Caco-2 (cell line): ENCODE measurements at regions not wholly inside any gene's neighbourhood (a gene's known extent, or its start where the extent isn't known, plus 50 kb on each side); places are given as distances from the start of the nearest gene placed in this dataset.

Experiments
- BruUV-seq: library from RNA; stranded (reverse); fragments of 400-500 nt; replicated peaks from 2 replicates; lab custom pipeline; 2021; lab: Mats Ljungman, UMichigan
- CTCF ChIA-PET: fragments of 300-600 bp; sonication (Branson Sonifier 250); formaldehyde crosslinking; loops from one replicate; lab custom pipeline; 2022; ENCODE audit warnings: antibody characterized with exemption; lab: Charles Lee
- POLR2A ChIA-PET: fragments of 300-600 bp; sonication (Branson Sonifier 250); formaldehyde crosslinking; loops from one replicate; lab custom pipeline; 2022; ENCODE audit warnings: antibody characterized with exemption; lab: Charles Lee
- DNase-seq, 2 experiments: peaks; one replicate each; pipeline versions ENCODE4 v3.0.0 to v3.0.0-alpha.2; 2020 to 2022
- H3K27me3 ChIP-seq: replicated peaks from 2 replicates; pipeline ENCODE4 v1.6.0; 2011; ENCODE audit warnings: low read length; ENCODE audit not compliant: control insufficient read depth, insufficient read depth
- H3K36me3 ChIP-seq: 2 replicates; pipeline ENCODE4 v1.5.1; 2011; ENCODE audit warnings: low read length; ENCODE audit not compliant: control insufficient read depth, insufficient read depth
- H3K4me1 ChIP-seq: fragments of 250-450 bp; sonication (Bioruptor Pico); 2 replicates; pipeline ENCODE4 v1.5.1; 2020; ENCODE audit warnings: mild to moderate bottlenecking
- H3K4me3 ChIP-seq: 2 replicates; pipeline ENCODE4 v1.5.1; 2011; ENCODE audit warnings: low read depth, mild to moderate bottlenecking, control low read depth, low read length
- H3K9me3 ChIP-seq: fragments of 250-450 bp; sonication (Bioruptor Pico); 2 replicates; pipeline ENCODE4 v1.5.1; 2020; ENCODE audit warnings: mild to moderate bottlenecking, moderate library complexity
- H3K27ac Mint-ChIP-seq: one replicate; pipeline ENCODE4 v1.8.0; 2022; ENCODE audit warnings: mixed read lengths; ENCODE audit not compliant: unreplicated experiment
- H3K27me3 Mint-ChIP-seq: one replicate; pipeline ENCODE4 v1.8.0; 2022; ENCODE audit warnings: mixed read lengths; ENCODE audit not compliant: insufficient read depth, unreplicated experiment
- H3K36me3 Mint-ChIP-seq: one replicate; pipeline ENCODE4 v1.8.0; 2022; ENCODE audit warnings: mild to moderate bottlenecking, mixed read lengths; ENCODE audit not compliant: insufficient read depth, unreplicated experiment
- H3K4me1 Mint-ChIP-seq: one replicate; pipeline ENCODE4 v1.8.0; 2022; ENCODE audit warnings: low read depth, mixed read lengths; ENCODE audit not compliant: unreplicated experiment
- H3K4me3 Mint-ChIP-seq: one replicate; pipeline ENCODE4 v1.8.0; 2022; ENCODE audit warnings: mild to moderate bottlenecking, moderate library complexity, mixed read lengths; ENCODE audit not compliant: unreplicated experiment
- H3K9me3 Mint-ChIP-seq: one replicate; pipeline ENCODE4 v1.8.0; 2022; ENCODE audit warnings: mixed read lengths; ENCODE audit not compliant: unreplicated experiment
- CTCF ChIP-seq, 2 experiments: fragments of 200-600 bp in 1 of 2; IDR thresholded peaks; 1 replicate in 1 of 2; 2 replicates in 1 of 2; pipeline versions ENCODE4 v1.5.1 to v1.8.0; 2011 to 2022; ENCODE audit warnings: antibody characterized with exemption in 1 of 2, control low read depth in 1 of 2, inconsistent platforms in 1 of 2, low read depth in 1 of 2, low read length in 1 of 2, mild to moderate bottlenecking in 1 of 2, moderate library complexity in 1 of 2; ENCODE audit not compliant: insufficient read depth in 1 of 2, severe bottlenecking in 1 of 2, unreplicated experiment in 1 of 2
- intact Hi-C: fragments of 100-400 bp; cut with micrococcal nuclease; formaldehyde crosslinking; loops from one replicate; pipeline ENCODE4 v1.10.0; 2022; ENCODE audit not compliant: unreplicated experiment

- no TSS peak for BruUV-seq
These were observed 203.0 kb downstream of the TOMM20 start for GRCh38 chr1:234925440-234926263.

GRCh38 chr1:234924450-234925355, 203.9 kb downstream of the TOMM20 start:
- no TSS peak for BruUV-seq
- Mint-ChIP-seq H3K27me3 (no peaks in the 10 kb centered on the region), H3K9me3 (peaks cover 10% of the 10 kb centered on the region), H3K36me3 (peaks cover 4% of the 10 kb centered on the region), H3K4me1 (peaks cover 36% of the 10 kb centered on the region), H3K27ac (peak overlapping the region; percentile 11), H3K4me3 (no peak overlapping the region)
- POLR2A ChIA-PET: interaction anchor here (1.7 kb wide), 1 partner anchor 33 kb away, joined by 10 read pairs; no protein-coding TSS in a partner anchor
- no peak for DNase-seq
- intact Hi-C loops: no loop called here
- H3K27me3 ChIP-seq: no peaks in the 10 kb centered on the region
- no peaks in the 10 kb centered on the region for H3K36me3 ChIP-seq
- H3K4me3 ChIP-seq: no peak overlapping the region
- peaks cover 15% of the 10 kb centered on the region for H3K9me3 ChIP-seq
- TF ChIP-seq CTCF (IDR thresholded peaks at IDR 0.05; ENCODE audit: insufficient read depth in 1 of 2, low read depth in 1 of 2, low read length in 1 of 2, severe bottlenecking in 1 of 2, unreplicated experiment in 1 of 2): no peak
- peaks cover 32% of the 10 kb centered on the region for H3K4me1 ChIP-seq
- CTCF ChIA-PET: interaction anchor here (1.0 kb wide), 1 partner anchor 54 kb away, joined by 5 read pairs; no protein-coding TSS in a partner anchor

More at GRCh38 chr1:234925440-234926263, 203.0 kb downstream of the TOMM20 start:
- Mint-ChIP-seq H3K27ac (peak overlapping the region; percentile 93), H3K36me3 (peaks cover 4% of the 10 kb centered on the region), H3K4me1 (peaks cover 36% of the 10 kb centered on the region), H3K27me3 (no peaks in the 10 kb centered on the region), H3K9me3 (peaks cover 10% of the 10 kb centered on the region), H3K4me3 (peak overlapping the region; percentile 45)
- no peak for TF ChIP-seq CTCF (IDR thresholded peaks at IDR 0.05; ENCODE audit: insufficient read depth in 1 of 2, low read depth in 1 of 2, low read length in 1 of 2, severe bottlenecking in 1 of 2, unreplicated experiment in 1 of 2)
- peaks cover 6% of the 10 kb centered on the region for H3K9me3 ChIP-seq
- peak; percentile 61 to 66 for DNase-seq
- peaks cover 32% of the 10 kb centered on the region for H3K4me1 ChIP-seq
- intact Hi-C loops: loop anchor here (2.0 kb wide), 1 partner anchor 37 kb away; no protein-coding TSS in a partner anchor
- ChIA-PET CTCF (interaction anchor here (0.7 to 1.0 kb wide), 2 partner anchors 53 to 219 kb away, joined by 5 read pairs; no protein-coding TSS in a partner anchor), POLR2A (interaction anchor here (0.5 to 1.7 kb wide), 4 partner anchors 18 to 314 kb away, joined by 3 to 10 read pairs (median 6); no protein-coding TSS in a partner anchor)
- H3K36me3 ChIP-seq: no peaks in the 10 kb centered on the region
- no peaks in the 10 kb centered on the region for H3K27me3 ChIP-seq
- no peak overlapping the region for H3K4me3 ChIP-seq

DNA sequence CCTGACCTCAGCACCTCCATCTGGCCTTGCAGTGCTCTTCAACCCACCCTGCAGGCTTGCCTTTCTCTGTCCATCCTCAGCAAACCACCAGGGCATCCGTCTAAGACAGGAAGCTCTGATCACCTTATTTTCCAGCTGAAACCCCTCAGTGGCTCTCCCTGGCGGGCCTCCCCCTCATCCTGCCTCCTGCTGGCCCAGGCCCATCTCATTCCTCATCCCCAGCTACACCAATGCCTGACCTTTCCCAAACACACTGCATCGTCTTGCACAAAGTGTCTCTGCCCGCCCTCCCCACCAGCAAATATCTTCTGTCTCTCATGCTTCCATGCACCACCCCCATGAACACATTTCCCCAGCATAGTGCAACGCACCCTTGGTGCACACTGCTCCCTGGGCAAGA, 205.0 kb downstream of the TOMM20 start:
- Mint-ChIP-seq H3K9me3 (peaks cover 10% of the 10 kb centered on the region), H3K4me1 (peaks cover 37% of the 10 kb centered on the region), H3K27me3 (no peaks in the 10 kb centered on the region), H3K36me3 (peaks cover 4% of the 10 kb centered on the region), H3K4me3 (no peak overlapping the region), H3K27ac (peak overlapping the region; percentile 11)
- H3K4me3 ChIP-seq: no peak overlapping the region
- DNase-seq: no peak
- peaks cover 16% of the 10 kb centered on the region for H3K9me3 ChIP-seq
- no peak for TF ChIP-seq CTCF (IDR thresholded peaks at IDR 0.05; ENCODE audit: insufficient read depth in 1 of 2, low read depth in 1 of 2, low read length in 1 of 2, severe bottlenecking in 1 of 2, unreplicated experiment in 1 of 2)
- H3K36me3 ChIP-seq: no peaks in the 10 kb centered on the region
- peaks cover 23% of the 10 kb centered on the region for H3K4me1 ChIP-seq
- ChIA-PET CTCF (no interaction called here), POLR2A (no interaction called here)
- intact Hi-C loops: no loop called here
- no TSS peak for BruUV-seq
- H3K27me3 ChIP-seq: no peaks in the 10 kb centered on the region
